PC-9 (cell line): ENCODE measurements at regions not wholly inside any gene's neighbourhood (a gene's known extent, or its start where the extent isn't known, plus 50 kb on each side); places are given as distances from the start of the nearest gene placed in this dataset.
"Not testable (repeated sequence)": the region's sequence is repeated elsewhere in the genome, so short reads cannot be mapped to it uniquely, and the experiment has no call there.

Experiments
- BruUV-seq: library from RNA; stranded (reverse); fragments of 400-500 nt; replicated peaks from 2 replicates; lab custom pipeline; 2021; lab: Mats Ljungman, UMichigan
- CTCF ChIA-PET: fragments of 300-600 bp; sonication (Branson Sonifier 250); formaldehyde crosslinking; loops from one replicate; lab custom pipeline; 2022; ENCODE audit warnings: antibody characterized with exemption; lab: Charles Lee
- POLR2A ChIA-PET: fragments of 300-600 bp; sonication (Branson Sonifier 250); formaldehyde crosslinking; loops from one replicate; lab custom pipeline; 2022; ENCODE audit warnings: antibody characterized with exemption; ENCODE audit not compliant: unreplicated experiment; lab: Charles Lee
- DNase-seq, 2 experiments: peaks; one replicate each; pipeline versions ENCODE4 v3.0.0 to v3.0.0-alpha.2; 2015 to 2022; ENCODE audit warnings: mixed read lengths in 1 of 2
- H2AFZ ChIP-seq: fragments of 200-600 bp; sonication (generic); 2 replicates; pipeline ENCODE4 v1.8.1; 2017; ENCODE audit warnings: antibody characterized with exemption
- H3F3A ChIP-seq: fragments of 200-600 bp; sonication (generic); 2 replicates; pipeline ENCODE4 v1.8.1; 2017; ENCODE audit warnings: antibody characterized with exemption, mild to moderate bottlenecking, low read depth; ENCODE audit not compliant: insufficient read depth
- H3K27ac ChIP-seq: fragments of 200-600 bp; sonication (generic); 2 replicates; pipeline ENCODE4 v1.6.1; 2016; ENCODE audit warnings: mixed run types
- H3K27me3 ChIP-seq: fragments of 200-600 bp; sonication (generic); 2 replicates; pipeline ENCODE4 v1.6.1; 2016; ENCODE audit warnings: low read depth, mixed run types; ENCODE audit not compliant: insufficient read depth
- H3K36me3 ChIP-seq: fragments of 200-600 bp; sonication (generic); 2 replicates; pipeline ENCODE4 v1.6.1; 2016; ENCODE audit warnings: low read depth, mixed run types
- H3K4me1 ChIP-seq: fragments of 200-600 bp; sonication (generic); replicated peaks from 2 replicates; pipeline ENCODE4 v1.6.1; 2016; ENCODE audit warnings: mixed run types; ENCODE audit not compliant: insufficient read depth
- H3K4me2 ChIP-seq: fragments of 200-600 bp; sonication (generic); 2 replicates; pipeline ENCODE4 v1.6.1; 2017; ENCODE audit warnings: mixed run types
- H3K4me3 ChIP-seq: fragments of 200-600 bp; sonication (generic); 2 replicates; pipeline ENCODE4 v1.6.1; 2016; ENCODE audit warnings: mixed run types
- H3K79me2 ChIP-seq: fragments of 200-600 bp; sonication (generic); 2 replicates; pipeline ENCODE4 v1.6.1; 2017; ENCODE audit warnings: low read depth, mixed run types
- H3K9me2 ChIP-seq: fragments of 200-600 bp; sonication (generic); 2 replicates; pipeline ENCODE4 v1.8.1; 2017; ENCODE audit warnings: mild to moderate bottlenecking; ENCODE audit not compliant: insufficient read depth
- H3K9me3 ChIP-seq: fragments of 200-600 bp; sonication (generic); 2 replicates; pipeline ENCODE4 v1.8.1; 2016; ENCODE audit warnings: low read depth; ENCODE audit not compliant: insufficient read depth
- H4K20me1 ChIP-seq: fragments of 200-600 bp; sonication (generic); 2 replicates; pipeline ENCODE4 v1.8.1; 2017; ENCODE audit not compliant: insufficient read depth
- EZH2 ChIP-seq: fragments of 200-600 bp; sonication (generic); IDR thresholded peaks from 2 replicates; pipeline ENCODE4 v1.8.0; 2017; ENCODE audit warnings: antibody characterized with exemption, low read depth
- intact Hi-C: fragments of 100-400 bp; cut with micrococcal nuclease; formaldehyde crosslinking; loops from one replicate; pipeline ENCODE4 v1.10.0; 2022; ENCODE audit not compliant: unreplicated experiment
- TF ChIP-seq, protein P1 (sequence below): fragments of 200-600 bp; sonication (generic); conservative IDR thresholded peaks from 2 replicates; pipeline ENCODE4 v1.6.1; 2017; ENCODE audit warnings: mixed run types, antibody characterized with exemption, mild to moderate bottlenecking, moderate library complexity

GRCh38 chr10:45160271-45160670 is 155.1 kb downstream of the OR13A1 start:
- H2AFZ ChIP-seq: no peak overlapping the region
- intact Hi-C loops: no loop called here
- no peaks in the 10 kb centered on the region for H3K79me2 ChIP-seq
- POLR2A ChIA-PET: no interaction called here
- no peak overlapping the region for H3K4me2 ChIP-seq
- no peak for DNase-seq
- H3K9me2 ChIP-seq: no peaks in the 10 kb centered on the region
- CTCF ChIA-PET: no interaction called here
- H3K4me3 ChIP-seq: no peak overlapping the region
- H4K20me1 ChIP-seq: no peaks in the 10 kb centered on the region
- H3K9me3 ChIP-seq: no peaks in the 10 kb centered on the region
- no peaks in the 10 kb centered on the region for H3K36me3 ChIP-seq
- no peaks in the 10 kb centered on the region for H3K4me1 ChIP-seq
- no peaks in the 10 kb centered on the region for H3F3A ChIP-seq
- BruUV-seq: no TSS peak
- H3K27me3 ChIP-seq: no peaks in the 10 kb centered on the region
- TF ChIP-seq, protein P1, sequence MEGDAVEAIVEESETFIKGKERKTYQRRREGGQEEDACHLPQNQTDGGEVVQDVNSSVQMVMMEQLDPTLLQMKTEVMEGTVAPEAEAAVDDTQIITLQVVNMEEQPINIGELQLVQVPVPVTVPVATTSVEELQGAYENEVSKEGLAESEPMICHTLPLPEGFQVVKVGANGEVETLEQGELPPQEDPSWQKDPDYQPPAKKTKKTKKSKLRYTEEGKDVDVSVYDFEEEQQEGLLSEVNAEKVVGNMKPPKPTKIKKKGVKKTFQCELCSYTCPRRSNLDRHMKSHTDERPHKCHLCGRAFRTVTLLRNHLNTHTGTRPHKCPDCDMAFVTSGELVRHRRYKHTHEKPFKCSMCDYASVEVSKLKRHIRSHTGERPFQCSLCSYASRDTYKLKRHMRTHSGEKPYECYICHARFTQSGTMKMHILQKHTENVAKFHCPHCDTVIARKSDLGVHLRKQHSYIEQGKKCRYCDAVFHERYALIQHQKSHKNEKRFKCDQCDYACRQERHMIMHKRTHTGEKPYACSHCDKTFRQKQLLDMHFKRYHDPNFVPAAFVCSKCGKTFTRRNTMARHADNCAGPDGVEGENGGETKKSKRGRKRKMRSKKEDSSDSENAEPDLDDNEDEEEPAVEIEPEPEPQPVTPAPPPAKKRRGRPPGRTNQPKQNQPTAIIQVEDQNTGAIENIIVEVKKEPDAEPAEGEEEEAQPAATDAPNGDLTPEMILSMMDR: no peak
- TF ChIP-seq EZH2: no peak
- no peak overlapping the region for H3K27ac ChIP-seq

DNA sequence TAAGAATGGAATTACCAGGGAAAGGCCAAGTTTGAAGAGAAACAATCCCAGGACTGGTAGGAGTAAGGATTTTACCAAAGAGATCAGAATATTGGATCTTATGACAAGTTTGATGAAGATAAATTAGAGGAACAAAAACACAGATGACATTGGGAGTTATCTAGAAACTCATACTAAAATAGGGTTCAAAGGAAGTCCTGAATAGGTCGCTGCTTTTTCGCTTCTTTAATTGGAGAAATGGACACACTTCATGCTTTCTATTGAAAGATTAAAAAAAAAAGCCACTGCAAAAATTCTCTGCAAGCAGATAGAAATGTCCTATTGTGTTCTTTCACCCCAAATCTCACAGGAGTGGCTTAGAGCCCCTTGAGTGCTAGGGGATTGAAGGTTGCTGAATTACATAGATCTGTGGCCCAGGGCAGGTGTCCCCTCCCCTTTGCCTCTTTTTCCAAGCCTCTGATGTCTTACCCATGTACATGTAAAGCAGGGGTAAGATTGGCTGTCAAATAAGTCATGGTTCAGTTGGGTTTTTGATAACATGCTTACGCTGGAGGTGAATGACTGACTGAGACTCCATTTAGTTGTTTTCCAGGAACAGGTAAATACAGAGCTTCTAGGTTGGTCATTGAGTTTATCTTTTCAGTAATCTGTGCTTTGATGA is 152.0 kb downstream of the OR13A1 start:
- H3F3A ChIP-seq: no peaks in the 10 kb centered on the region
- H3K4me3 ChIP-seq: no peak overlapping the region
- intact Hi-C loops: no loop called here
- no peaks in the 10 kb centered on the region for H3K79me2 ChIP-seq
- CTCF ChIA-PET: no interaction called here
- H3K36me3 ChIP-seq: no peaks in the 10 kb centered on the region
- no peak for DNase-seq
- no TSS peak for BruUV-seq
- H3K4me1 ChIP-seq: no peaks in the 10 kb centered on the region
- H3K4me2 ChIP-seq: no peak overlapping the region
- no peak for TF ChIP-seq EZH2
- TF ChIP-seq, protein P1: no peak
- no peaks in the 10 kb centered on the region for H4K20me1 ChIP-seq
- no peaks in the 10 kb centered on the region for H3K9me3 ChIP-seq
- no peaks in the 10 kb centered on the region for H3K27me3 ChIP-seq
- H3K27ac ChIP-seq: no peak overlapping the region
- POLR2A ChIA-PET: no interaction called here
- no peaks in the 10 kb centered on the region for H3K9me2 ChIP-seq
- no peak overlapping the region for H2AFZ ChIP-seq

DNA sequence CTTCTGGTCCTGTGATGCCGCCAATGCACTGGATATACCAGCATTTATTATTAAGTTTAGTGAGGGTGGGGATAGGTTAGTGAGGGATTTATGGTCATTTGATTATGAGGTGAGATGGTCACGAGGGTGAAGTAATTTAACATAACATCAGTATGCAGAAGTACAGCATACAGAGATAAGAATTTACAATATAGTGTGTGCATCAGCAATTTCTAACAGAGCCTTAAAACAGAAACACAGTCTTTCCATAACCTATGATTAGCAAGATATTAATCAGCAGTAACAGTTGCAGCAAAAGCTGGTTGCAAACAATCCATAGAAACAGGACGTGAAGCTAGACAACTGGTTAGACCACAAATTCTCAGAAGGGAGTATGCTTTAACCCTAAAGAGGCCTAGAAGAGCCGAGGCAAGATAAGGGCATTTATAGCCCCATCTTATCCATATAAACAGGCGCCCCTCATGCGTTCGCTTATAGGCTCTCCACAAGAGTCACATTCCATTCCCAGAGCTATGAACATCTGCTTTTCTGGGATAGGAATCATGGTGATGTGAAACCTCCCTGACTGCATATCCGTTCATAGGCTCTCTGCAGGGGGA is 139.8 kb downstream of the OR13A1 start:
- H3K4me2 ChIP-seq, H2AFZ ChIP-seq, CTCF ChIA-PET, H3K4me1 ChIP-seq, DNase-seq, intact Hi-C loops, H3K27me3 ChIP-seq, H3K4me3 ChIP-seq, BruUV-seq, H4K20me1 ChIP-seq, H3K9me3 ChIP-seq, H3F3A ChIP-seq, H3K36me3 ChIP-seq, POLR2A ChIA-PET, H3K27ac ChIP-seq, H3K79me2 ChIP-seq, H3K9me2 ChIP-seq: not testable (repeated sequence)

- intact Hi-C loops: no loop called here
- H3K4me3 ChIP-seq: no peak overlapping the region
- no peaks in the 10 kb centered on the region for H3F3A ChIP-seq
- no peak overlapping the region for H2AFZ ChIP-seq
- DNase-seq: no peak
- ChIA-PET POLR2A (no interaction called here), CTCF (no interaction called here)
- no peaks in the 10 kb centered on the region for H3K27me3 ChIP-seq
- no peak overlapping the region for H3K4me2 ChIP-seq
- H3K9me3 ChIP-seq: no peaks in the 10 kb centered on the region
- no peaks in the 10 kb centered on the region for H3K36me3 ChIP-seq
- no peaks in the 10 kb centered on the region for H3K9me2 ChIP-seq
- BruUV-seq: no TSS peak
- TF ChIP-seq EZH2: no peak
- TF ChIP-seq, protein P1: no peak
- H3K4me1 ChIP-seq: no peaks in the 10 kb centered on the region
- no peak overlapping the region for H3K27ac ChIP-seq
- H3K79me2 ChIP-seq: no peaks in the 10 kb centered on the region
- H4K20me1 ChIP-seq: no peaks in the 10 kb centered on the region
These were observed 135.7 kb downstream of the OR13A1 start for GRCh38 chr10:45179691-45180090.
